DOHH2 (cell line): ENCODE measurements at regions not wholly inside any gene's neighbourhood (a gene's known extent, or its start where the extent isn't known, plus 50 kb on each side); places are given as distances from the start of the nearest gene placed in this dataset.

Experiments
- EZH2phosphoT487 ChIP-seq: fragments of 200-600 bp; sonication (generic); IDR thresholded peaks from 2 replicates; pipeline ENCODE4 v1.6.1; 2017; ENCODE audit warnings: borderline replicate concordance, mild to moderate bottlenecking, antibody characterized with exemption, low read length, moderate library complexity, mixed read lengths
- TF ChIP-seq, protein P1 (sequence below): fragments of 200-600 bp; sonication (generic); IDR thresholded peaks from one replicate; pipeline ENCODE4 v1.5.1; 2014; ENCODE audit warnings: antibody characterized with exemption, mild to moderate bottlenecking, low read depth, low read length; ENCODE audit not compliant: poor library complexity, severe bottlenecking

DNA sequence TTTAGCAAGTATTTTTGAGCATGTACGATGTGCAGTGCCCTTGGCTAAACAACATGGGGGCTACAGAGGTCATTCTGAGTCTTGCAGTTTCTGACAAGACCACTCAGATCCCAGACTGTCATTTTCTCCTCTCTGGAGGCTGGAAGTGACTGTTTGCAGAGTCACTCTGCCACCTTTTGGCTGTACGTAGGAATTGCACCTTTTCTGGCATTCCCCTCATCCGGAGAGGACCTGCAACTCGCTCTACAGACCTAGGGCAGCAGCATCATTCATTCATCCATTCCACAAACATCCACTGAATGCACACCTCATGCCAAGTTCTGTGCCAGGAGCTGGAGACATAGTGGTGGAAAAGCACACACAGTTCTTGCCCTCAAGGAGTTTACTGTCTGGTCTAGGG, 160.4 kb upstream of the GPR101 start:
- TF ChIP-seq, protein P1, sequence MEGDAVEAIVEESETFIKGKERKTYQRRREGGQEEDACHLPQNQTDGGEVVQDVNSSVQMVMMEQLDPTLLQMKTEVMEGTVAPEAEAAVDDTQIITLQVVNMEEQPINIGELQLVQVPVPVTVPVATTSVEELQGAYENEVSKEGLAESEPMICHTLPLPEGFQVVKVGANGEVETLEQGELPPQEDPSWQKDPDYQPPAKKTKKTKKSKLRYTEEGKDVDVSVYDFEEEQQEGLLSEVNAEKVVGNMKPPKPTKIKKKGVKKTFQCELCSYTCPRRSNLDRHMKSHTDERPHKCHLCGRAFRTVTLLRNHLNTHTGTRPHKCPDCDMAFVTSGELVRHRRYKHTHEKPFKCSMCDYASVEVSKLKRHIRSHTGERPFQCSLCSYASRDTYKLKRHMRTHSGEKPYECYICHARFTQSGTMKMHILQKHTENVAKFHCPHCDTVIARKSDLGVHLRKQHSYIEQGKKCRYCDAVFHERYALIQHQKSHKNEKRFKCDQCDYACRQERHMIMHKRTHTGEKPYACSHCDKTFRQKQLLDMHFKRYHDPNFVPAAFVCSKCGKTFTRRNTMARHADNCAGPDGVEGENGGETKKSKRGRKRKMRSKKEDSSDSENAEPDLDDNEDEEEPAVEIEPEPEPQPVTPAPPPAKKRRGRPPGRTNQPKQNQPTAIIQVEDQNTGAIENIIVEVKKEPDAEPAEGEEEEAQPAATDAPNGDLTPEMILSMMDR = peak; percentile 49
- TF ChIP-seq EZH2phosphoT487 = no peak
